ENCODE measurements at regions not wholly inside any gene's neighbourhood (a gene's known extent, or its start where the extent isn't known, plus 50 kb on each side); places are given as distances from the start of the nearest gene placed in this dataset.

GRCh38 chr1:194184425-194184824 is 998.0 kb upstream of the B3GALT2 start:
- no peak for DNase-seq

- no peak for DNase-seq
Observed at GRCh38 chr1:194181845-194182244, 995.4 kb upstream of the B3GALT2 start.

GRCh38 chr1:194176212-194176611 is 989.8 kb upstream of the B3GALT2 start:
- no peak for DNase-seq

- DNase-seq: no peak
Observed at GRCh38 chr1:194175251-194175650, 988.8 kb upstream of the B3GALT2 start.

GRCh38 chr1:194174528-194174927 is 988.1 kb upstream of the B3GALT2 start:
- DNase-seq: no peak

- DNase-seq: no peak
Observed at GRCh38 chr1:194171596-194171995, 985.2 kb upstream of the B3GALT2 start.

- no peak for DNase-seq
Observed at GRCh38 chr1:194167956-194168640, 981.7 kb upstream of the B3GALT2 start.

- no peak for DNase-seq
Observed at GRCh38 chr1:194164755-194165154, 978.3 kb upstream of the B3GALT2 start.

GRCh38 chr1:194161591-194161990 is 975.2 kb upstream of the B3GALT2 start:
- no peak for DNase-seq

GRCh38 chr1:194159941-194160340 is 973.5 kb upstream of the B3GALT2 start:
- DNase-seq: no peak

GRCh38 chr1:194155962-194156361 is 969.5 kb upstream of the B3GALT2 start:
- DNase-seq: no peak

GRCh38 chr1:194151056-194151455 is 964.6 kb upstream of the B3GALT2 start:
- no peak for DNase-seq

- DNase-seq: no peak
Observed at GRCh38 chr1:194150242-194150641, 963.8 kb upstream of the B3GALT2 start.

GRCh38 chr1:194133152-194133551 is 946.7 kb upstream of the B3GALT2 start:
- no peak for DNase-seq

- DNase-seq: no peak
Observed at GRCh38 chr1:194118086-194118485, 931.7 kb upstream of the B3GALT2 start.

GRCh38 chr1:194117582-194117981 is 931.2 kb upstream of the B3GALT2 start:
- no peak for DNase-seq

GRCh38 chr1:194114288-194114687 is 927.9 kb upstream of the B3GALT2 start:
- DNase-seq: no peak

- no peak for DNase-seq
Observed at GRCh38 chr1:194105381-194105780, 919.0 kb upstream of the B3GALT2 start.

GRCh38 chr1:194104247-194104844 is 917.9 kb upstream of the B3GALT2 start:
- DNase-seq: no peak

- DNase-seq: no peak
Observed at GRCh38 chr1:194103516-194104246, 917.3 kb upstream of the B3GALT2 start.

GRCh38 chr1:194103101-194103500 is 916.7 kb upstream of the B3GALT2 start:
- DNase-seq: no peak

GRCh38 chr1:194102607-194103006 is 916.2 kb upstream of the B3GALT2 start:
- no peak for DNase-seq

- no peak for DNase-seq
Observed at GRCh38 chr1:194084755-194085154, 898.3 kb upstream of the B3GALT2 start.

GRCh38 chr1:194081444-194081843 is 895.0 kb upstream of the B3GALT2 start:
- DNase-seq: no peak
